NCI-H524 treated with DMSO at 0.1 percent for 48 hours (cell line): ENCODE measurements at regions not wholly inside any gene's neighbourhood (a gene's known extent, or its start where the extent isn't known, plus 50 kb on each side); places are given as distances from the start of the nearest gene placed in this dataset.
A peak's percentile ranks its signal among the peaks of the same experiment; 100 is the strongest.
"Not testable (repeated sequence)": the region's sequence is repeated elsewhere in the genome, so short reads cannot be mapped to it uniquely, and the experiment has no call there.

ENCODE experiments used
- DNase-seq: peaks from one replicate; lab custom pipeline; 2025; lab: John Stamatoyannopoulos, UW

DNA sequence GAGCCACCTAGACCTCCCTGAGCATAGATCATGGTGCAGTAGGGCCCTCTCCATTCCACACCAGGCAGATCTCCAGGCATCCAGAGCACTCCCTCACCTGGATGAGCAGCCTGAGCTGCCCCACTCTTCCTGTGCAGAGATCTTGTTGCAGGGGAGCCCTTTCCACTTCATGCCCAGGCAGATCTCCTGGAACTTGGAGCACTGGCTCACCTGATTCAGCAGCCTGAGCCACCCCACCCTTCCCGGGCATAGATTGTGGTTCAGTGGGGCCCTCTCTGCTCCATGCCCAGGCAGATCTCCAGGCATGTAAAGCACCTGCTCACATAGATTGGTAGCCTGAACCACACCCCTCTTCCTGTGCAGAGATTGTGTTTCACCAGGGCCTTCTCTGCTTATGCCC lies 78.0 kb downstream of the SEC16B start:
- no peak for DNase-seq

DNA sequence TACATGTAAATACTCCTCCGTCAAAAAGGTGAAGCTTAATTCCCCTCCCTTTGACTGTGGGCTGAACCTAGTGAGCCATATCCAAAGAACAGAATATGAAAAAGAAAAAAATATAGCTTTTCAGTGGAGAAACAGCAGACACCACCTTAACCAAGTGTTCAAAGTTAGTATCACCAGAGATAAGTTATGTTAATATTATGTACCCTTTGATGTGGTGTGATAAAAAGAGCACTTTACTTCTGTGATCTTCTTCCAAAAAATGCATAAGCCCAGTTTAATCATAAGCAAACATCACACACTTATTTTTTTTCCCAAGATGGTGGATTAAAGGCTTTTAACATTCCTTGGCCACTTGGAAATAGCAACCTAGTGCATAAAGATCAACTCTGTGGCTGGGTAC lies 79.4 kb downstream of the SEC16B start:
- no peak for DNase-seq

- no peak for DNase-seq
Measured at GRCh38 chr1:177884479-177885021, 85.3 kb downstream of the SEC16B start.

DNA sequence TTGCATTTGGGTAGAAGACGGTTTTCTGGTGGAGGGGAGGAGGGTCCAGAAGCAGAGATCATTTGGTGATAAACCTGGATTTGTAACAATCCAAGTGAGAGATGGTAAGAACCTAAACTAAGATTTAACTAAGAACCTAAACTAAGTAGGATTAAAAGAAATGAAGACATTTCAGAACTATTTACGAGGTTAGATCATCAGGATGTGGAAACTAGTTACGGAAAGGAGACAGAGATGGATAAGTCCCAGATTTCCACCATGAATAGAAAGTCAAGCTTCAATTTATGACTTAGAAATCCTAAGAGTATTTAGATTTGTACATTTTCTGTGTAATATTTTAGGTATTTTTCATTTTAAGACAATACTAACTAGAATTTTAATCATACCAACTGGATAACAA lies 86.3 kb downstream of the SEC16B start:
- DNase-seq = no peak

DNA sequence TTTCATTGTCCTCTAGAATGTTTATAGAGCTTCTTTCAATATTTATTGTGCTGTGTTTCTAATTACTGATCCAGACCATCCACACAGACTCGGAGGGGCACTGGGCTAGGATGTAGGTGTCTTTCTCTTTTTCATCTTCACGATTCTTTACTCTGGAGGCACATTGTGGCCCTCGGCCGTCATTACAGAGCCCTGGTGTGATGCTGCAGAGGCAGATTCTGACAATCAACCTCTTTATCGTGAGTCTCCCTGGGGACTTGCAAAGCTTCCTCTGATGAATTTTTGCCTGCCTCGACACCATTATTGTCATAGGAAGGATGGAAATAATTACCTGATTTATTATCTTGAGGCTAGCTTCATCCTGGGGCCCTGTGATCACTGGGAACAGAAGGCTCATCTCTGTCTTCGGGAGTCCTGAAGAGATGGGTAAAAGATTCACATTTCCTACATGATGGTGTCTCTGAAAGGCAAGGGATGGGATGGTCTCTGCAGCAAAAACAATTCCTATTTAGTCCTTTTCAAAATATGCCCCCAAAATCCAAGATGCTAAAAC lies 89.4 kb downstream of the SEC16B start:
- DNase-seq = no peak

DNA sequence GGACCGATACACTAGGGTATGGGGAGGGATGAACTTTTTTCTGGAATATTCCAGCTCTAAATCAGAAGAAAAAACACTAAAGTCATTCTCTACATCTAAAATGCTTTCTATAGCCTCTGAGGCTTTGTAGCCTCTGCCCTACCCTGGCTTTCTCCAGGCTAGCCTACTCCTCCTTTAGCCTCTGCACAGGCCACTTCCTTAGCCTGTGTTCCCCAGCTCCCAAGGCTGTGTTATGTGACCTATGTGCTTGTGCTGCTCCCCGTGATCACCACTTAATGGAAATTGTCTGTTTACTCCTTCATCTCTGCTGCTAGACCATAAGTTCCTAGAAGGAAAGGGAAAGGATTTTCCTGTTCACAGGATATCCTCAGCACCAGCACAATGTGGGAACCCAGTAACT lies 92.8 kb downstream of the SEC16B start:
- no peak for DNase-seq

- DNase-seq = peak; percentile 42
Measured at GRCh38 chr1:177873238-177873637, 96.6 kb downstream of the SEC16B start.

- no peak for DNase-seq
Measured at GRCh38 chr1:177872308-177872900, 97.5 kb downstream of the SEC16B start.

DNA sequence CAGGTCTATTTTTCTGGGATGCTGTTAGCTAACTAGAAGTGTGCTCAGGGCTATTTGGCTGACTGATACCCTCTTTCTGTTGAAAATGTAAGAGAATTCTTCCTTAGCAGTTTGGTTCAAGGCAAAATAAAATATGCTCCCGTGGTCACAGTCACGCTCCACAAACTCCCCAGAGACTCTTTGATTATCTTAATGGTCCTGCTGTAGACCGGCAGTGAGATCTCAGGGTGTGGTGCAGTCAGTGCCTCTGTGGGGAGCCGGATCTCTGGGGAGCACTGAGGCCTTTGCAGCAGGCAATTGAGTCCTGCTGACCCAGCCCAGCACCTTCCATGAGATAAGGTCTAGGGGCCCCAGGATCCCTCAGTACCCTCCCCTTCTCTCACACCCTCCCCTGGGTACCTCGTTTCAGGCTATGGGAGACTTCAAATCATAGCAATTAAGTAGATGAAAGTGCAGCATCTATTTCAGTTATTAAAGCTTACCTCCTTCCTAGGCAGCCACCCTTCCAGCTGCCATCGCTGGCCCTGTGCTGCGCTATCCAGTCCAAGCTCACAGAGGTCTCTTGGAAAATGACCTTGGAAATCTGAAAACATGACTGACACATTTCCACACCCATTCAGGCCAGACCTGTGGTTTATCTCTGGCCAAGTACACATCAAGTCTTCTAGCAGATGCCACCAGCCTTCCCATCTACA lies 98.1 kb downstream of the SEC16B start:
- no peak for DNase-seq

GRCh38 chr1:177869586-177869985 lies 100.3 kb downstream of the SEC16B start:
- DNase-seq = no peak

- not testable (repeated sequence) for DNase-seq
Measured at GRCh38 chr1:177869011-177869410, 100.8 kb downstream of the SEC16B start.

DNA sequence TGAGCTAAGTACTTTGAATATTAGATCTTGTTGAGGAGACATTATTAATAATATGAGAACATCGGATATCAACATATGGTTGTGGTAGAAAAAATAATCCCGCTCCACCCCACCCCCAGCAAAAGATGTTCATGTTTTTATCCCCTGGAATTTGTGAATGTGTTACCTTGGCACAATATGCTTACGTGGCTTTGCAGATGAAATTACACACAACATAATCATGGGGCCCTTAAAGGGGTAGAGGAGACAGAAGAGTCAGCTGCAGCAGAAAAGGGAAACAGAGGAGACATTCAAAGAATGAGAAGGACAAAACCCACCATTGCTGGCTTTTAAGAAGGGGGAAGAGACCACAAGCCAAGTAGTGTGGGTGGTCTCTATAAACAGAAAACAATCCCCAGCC lies 104.1 kb downstream of the SEC16B start:
- DNase-seq = peak; percentile 42

DNA sequence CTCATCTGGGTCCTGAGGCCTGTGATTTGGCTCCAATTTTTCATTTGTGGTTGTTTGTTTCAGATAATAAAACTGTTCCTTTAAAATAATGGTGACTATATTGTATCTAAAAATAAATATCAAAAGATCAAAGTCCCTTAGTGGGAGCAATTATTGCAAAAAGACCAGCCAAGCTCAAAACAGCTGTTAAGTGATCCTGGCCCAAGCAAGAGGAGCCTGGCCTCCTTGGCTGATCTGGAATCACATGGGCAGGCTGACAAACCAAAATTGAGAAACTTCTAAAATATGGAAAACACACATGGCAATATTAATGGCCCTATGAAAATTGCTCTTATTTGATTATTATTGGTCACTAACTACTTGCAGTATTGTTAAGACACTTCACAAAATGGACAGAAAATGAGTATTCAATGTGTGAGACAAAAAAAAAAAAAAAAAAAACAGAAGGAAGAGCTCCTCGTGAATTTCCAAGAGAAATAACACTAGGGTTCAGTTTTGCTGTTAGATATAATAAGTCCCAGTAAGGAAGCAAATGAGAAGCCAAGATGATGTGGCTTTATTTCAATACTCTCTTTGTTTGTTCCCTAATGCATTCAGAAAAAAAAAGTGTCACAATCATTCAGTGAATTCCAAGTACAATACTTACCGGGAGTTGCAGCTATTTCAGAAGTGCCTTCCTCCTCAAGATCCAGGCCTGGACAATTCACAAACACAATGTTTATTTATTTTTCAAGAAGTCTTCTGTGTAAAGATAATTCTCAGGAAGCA lies 105.1 kb downstream of the SEC16B start:
- no peak for DNase-seq

- DNase-seq = no peak
Measured at GRCh38 chr1:177863796-177864195, 106.1 kb downstream of the SEC16B start.

DNA sequence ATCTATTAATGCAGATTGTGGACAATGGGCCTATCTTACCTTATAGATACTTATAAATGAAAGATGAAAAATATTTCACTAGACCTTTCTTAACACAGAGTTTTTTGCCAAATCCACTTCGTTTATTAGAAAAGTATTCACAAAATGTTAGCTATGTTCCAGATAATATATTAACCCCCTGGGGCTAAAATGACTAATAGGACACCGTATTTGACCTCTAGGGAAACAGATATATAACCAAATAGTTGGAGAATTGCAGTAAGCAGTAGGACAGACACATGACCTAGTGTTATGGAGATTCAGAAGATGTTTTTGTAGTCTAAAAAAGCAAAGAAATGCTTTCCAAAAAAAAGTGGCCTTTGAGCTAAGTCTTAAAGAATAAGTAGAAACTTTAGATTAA lies 106.9 kb downstream of the SEC16B start:
- no peak for DNase-seq

DNA sequence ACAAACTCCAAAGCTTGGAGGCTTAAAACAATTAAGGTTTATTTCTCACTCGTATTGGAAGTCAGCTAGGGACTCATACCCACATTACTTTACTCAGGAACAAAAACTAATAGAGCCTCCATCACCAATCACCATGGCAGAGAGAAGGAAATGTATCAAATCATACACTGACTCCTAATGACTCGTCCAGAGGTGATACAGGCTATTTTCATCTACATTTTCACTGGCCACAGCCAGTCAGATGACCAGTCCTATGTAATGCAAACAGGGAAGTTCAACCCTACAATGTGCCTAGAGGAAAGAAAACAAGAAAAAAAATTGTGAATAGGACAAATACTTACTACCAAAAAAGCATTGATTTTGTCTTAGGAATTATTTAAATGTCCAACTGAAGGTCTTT lies 110.3 kb downstream of the SEC16B start:
- DNase-seq = no peak

DNA sequence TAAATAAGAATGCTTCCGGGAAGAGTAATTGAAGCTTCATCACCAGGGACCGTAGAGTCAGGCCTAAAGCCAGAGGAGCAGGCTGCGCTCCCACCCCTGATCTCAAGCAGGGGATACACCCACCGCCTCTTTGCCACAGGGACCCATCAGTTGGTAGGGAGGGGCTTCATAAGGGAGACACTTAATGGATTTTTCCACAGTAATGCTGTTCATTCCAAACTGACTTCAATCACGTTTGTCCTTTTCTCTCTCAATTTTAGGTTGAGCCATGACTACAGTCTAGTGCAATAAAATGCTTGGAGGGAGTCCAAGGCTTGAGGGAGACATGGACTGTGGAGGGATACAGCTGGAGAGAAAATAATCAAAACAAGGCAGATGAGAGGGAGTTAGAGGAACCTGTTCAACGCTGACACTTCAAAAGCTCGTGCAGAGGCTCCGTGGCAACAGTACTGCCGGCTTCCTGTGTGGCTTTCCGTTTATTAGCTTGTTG lies 111.5 kb downstream of the SEC16B start:
- peak; percentile 33 for DNase-seq

DNA sequence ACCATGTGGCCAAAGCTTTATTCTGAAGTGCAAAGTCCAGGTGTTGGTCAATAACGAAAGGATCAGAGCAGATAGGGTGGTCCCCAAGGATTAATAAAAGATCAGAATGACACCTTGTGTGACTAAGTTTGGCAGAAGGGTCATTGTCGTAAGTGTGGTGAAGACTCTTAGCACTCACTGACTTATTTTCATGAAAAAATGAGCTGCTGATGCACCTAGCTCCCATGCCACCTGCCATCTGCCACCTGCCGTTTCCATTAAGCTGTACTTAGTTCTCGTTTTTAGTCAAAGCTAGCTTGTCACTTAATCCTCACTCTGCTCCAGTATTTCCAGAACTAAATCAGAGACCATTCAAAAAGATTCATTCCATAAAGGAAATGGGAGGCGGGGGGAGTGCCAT lies 112.6 kb downstream of the SEC16B start:
- DNase-seq = peak; percentile 98

GRCh38 chr1:177854951-177855350 lies 114.9 kb downstream of the SEC16B start:
- DNase-seq = no peak

- DNase-seq = no peak
Measured at GRCh38 chr1:177849579-177850290, 120.1 kb downstream of the SEC16B start.

DNA sequence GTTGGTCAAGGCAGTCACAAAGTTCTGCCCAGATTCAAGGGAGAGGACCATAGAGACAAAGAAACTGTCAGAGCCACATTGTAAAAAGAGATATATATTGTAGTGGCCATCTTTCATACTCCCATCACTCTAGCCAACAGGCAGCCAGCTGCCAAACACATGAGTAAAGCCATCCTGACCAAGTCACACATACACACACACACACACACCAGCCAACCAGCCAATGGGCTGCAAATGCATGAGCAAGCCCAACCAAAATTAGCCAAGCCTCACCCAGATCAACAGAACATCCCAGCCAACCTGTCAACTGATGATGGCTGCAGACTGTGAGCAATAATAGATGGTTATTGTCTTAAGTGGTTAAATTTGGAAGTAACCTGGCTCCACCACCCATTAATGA lies 120.7 kb downstream of the SEC16B start:
- no peak for DNase-seq

DNA sequence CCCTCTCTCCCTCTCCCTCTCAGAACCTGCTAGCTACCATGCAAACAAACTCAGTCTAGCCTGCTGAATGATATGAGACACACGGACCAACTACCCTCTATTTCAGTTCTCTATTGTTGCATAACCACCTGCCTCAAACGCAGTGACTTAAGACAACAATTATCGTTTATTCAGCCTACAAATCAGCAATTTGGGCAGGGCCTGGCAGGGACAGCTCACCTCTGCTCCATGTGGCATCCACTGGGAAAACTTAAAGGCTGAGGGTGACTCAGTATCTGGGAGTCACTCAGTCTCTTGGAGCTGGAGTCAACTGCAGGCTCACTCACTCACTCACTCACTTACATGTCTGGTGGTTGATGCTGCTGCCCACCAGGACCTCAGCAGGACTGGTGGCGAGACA lies 121.3 kb downstream of the SEC16B start:
- DNase-seq = no peak
